ENCODE measurements at regions not wholly inside any gene's neighbourhood (a gene's known extent, or its start where the extent isn't known, plus 50 kb on each side); places are given as distances from the start of the nearest gene placed in this dataset.

- H3K27me3 ChIP-seq (replicated peaks; ENCODE audit: insufficient read depth): no peaks in the 10 kb centered on the region
- H3K4me3 ChIP-seq: no peak overlapping the region
- no peak for TF ChIP-seq POLR2AphosphoS5 (IDR thresholded peaks at IDR 0.05)
- TF ChIP-seq POLR2A (IDR thresholded peaks at IDR 0.05): no peak
- TF ChIP-seq CTCF (IDR thresholded peaks at IDR 0.05): no peak
- H3K4me1 ChIP-seq (replicated peaks): no peaks in the 10 kb centered on the region
- H3K9me3 ChIP-seq: no peaks in the 10 kb centered on the region
- no peaks in the 10 kb centered on the region for H3K36me3 ChIP-seq
- no peak overlapping the region for H3K27ac ChIP-seq
- 77% methylated on average over 3 of the region's 3 CpGs for WGBS
- DNase-seq (ENCODE audit: low spot score): no peak
- intact Hi-C loops (cut with DNase I): loop anchor here (5.0 kb wide), 1 partner anchor 531 kb away; no protein-coding TSS in a partner anchor
These were observed 544.1 kb downstream of the QKI start for GRCh38 chr6:163958646-163959045.

GRCh38 chr6:163956571-163957407 lies 542.3 kb downstream of the QKI start:
- intact Hi-C loops (cut with DNase I): loop anchor here (5.0 kb wide), 1 partner anchor 529 kb away; no protein-coding TSS in a partner anchor

GRCh38 chr6:163955756-163956155 lies 541.2 kb downstream of the QKI start:
- Histone ChIP-seq H3K4me1 (replicated peaks) (no peaks in the 10 kb centered on the region), H3K27me3 (replicated peaks; ENCODE audit: insufficient read depth) (no peaks in the 10 kb centered on the region), H3K9me3 (no peaks in the 10 kb centered on the region), H3K27ac (no peak overlapping the region), H3K4me3 (no peak overlapping the region), H3K36me3 (no peaks in the 10 kb centered on the region)
- DNase-seq (ENCODE audit: low spot score): no peak
- TF ChIP-seq POLR2A (IDR thresholded peaks at IDR 0.05): no peak
- TF ChIP-seq POLR2AphosphoS5 (IDR thresholded peaks at IDR 0.05): no peak
- TF ChIP-seq CTCF (IDR thresholded peaks at IDR 0.05): no peak
- 67% methylated on average over 4 of the region's 4 CpGs for WGBS
- intact Hi-C loops (cut with DNase I): loop anchor here (5.0 kb wide), 1 partner anchor 528 kb away; no protein-coding TSS in a partner anchor

More at GRCh38 chr6:163956571-163957407, 542.3 kb downstream of the QKI start:
- Histone ChIP-seq H3K4me1 (replicated peaks) (no peaks in the 10 kb centered on the region), H3K27me3 (replicated peaks; ENCODE audit: insufficient read depth) (no peaks in the 10 kb centered on the region), H3K27ac (no peak overlapping the region), H3K4me3 (no peak overlapping the region), H3K36me3 (no peaks in the 10 kb centered on the region), H3K9me3 (no peaks in the 10 kb centered on the region)
- TF ChIP-seq CTCF (IDR thresholded peaks at IDR 0.05) (peak; percentile 54 to 73 (median 64)), POLR2A (IDR thresholded peaks at IDR 0.05) (no peak)
- DNase-seq (ENCODE audit: low spot score): peak; percentile 36
- WGBS: 42% methylated on average over 12 of the region's 12 CpGs

- H3K9me3 ChIP-seq: no peaks in the 10 kb centered on the region
- no peak for DNase-seq (ENCODE audit: low spot score)
- 96% methylated on average over 4 of the region's 4 CpGs for WGBS
- no peaks in the 10 kb centered on the region for H3K4me1 ChIP-seq (replicated peaks)
- intact Hi-C loops (cut with DNase I): loop anchor here (5.0 kb wide), 1 partner anchor 528 kb away; no protein-coding TSS in a partner anchor
- no peak overlapping the region for H3K27ac ChIP-seq
- TF ChIP-seq CTCF (IDR thresholded peaks at IDR 0.05) (no peak), POLR2A (IDR thresholded peaks at IDR 0.05) (no peak), POLR2AphosphoS5 (IDR thresholded peaks at IDR 0.05) (no peak)
- H3K27me3 ChIP-seq (replicated peaks; ENCODE audit: insufficient read depth): no peaks in the 10 kb centered on the region
- H3K4me3 ChIP-seq: no peak overlapping the region
- no peaks in the 10 kb centered on the region for H3K36me3 ChIP-seq
These were observed 540.6 kb downstream of the QKI start for GRCh38 chr6:163955096-163955495.
